GM13977 (cell line): ENCODE measurements at regions not wholly inside any gene's neighbourhood (a gene's known extent, or its start where the extent isn't known, plus 50 kb on each side); places are given as distances from the start of the nearest gene placed in this dataset.

Source experiments
- DNase-seq: peaks from one replicate; pipeline ENCODE4 v3.0.0; 2012; ENCODE audit warnings: low spot score
- CTCF ChIP-seq: IDR thresholded peaks from 2 replicates; pipeline ENCODE4 v1.5.1; 2012; ENCODE audit warnings: mild to moderate bottlenecking, control low read depth; ENCODE audit not compliant: insufficient read depth; ENCODE audit errors: extremely low read depth, missing control alignments
- in situ Hi-C: fragments of 300-500 bp; cut with MboI; formaldehyde crosslinking; loops from one replicate; pipeline ENCODE4 v1.12.0; 2022; ENCODE audit warnings: low sequenced_read_pairs, low pct_unique_long_range_greater_than_20kb, mixed read lengths, inconsistent platforms; ENCODE audit not compliant: unreplicated experiment

GRCh38 chr20:51249781-51250180 lies 226.9 kb upstream of the KCNG1 start:
- no peak for TF ChIP-seq CTCF
- no peak for DNase-seq
- in situ Hi-C loops: no loop called here

GRCh38 chr20:51249215-51249614 lies 226.3 kb upstream of the KCNG1 start:
- TF ChIP-seq CTCF: no peak
- in situ Hi-C loops: no loop called here

GRCh38 chr20:51244466-51244865 lies 221.6 kb upstream of the KCNG1 start:
- TF ChIP-seq CTCF: no peak
- in situ Hi-C loops: no loop called here
- no peak for DNase-seq

More at GRCh38 chr20:51249215-51249614, 226.3 kb upstream of the KCNG1 start:
- no peak for DNase-seq

DNA sequence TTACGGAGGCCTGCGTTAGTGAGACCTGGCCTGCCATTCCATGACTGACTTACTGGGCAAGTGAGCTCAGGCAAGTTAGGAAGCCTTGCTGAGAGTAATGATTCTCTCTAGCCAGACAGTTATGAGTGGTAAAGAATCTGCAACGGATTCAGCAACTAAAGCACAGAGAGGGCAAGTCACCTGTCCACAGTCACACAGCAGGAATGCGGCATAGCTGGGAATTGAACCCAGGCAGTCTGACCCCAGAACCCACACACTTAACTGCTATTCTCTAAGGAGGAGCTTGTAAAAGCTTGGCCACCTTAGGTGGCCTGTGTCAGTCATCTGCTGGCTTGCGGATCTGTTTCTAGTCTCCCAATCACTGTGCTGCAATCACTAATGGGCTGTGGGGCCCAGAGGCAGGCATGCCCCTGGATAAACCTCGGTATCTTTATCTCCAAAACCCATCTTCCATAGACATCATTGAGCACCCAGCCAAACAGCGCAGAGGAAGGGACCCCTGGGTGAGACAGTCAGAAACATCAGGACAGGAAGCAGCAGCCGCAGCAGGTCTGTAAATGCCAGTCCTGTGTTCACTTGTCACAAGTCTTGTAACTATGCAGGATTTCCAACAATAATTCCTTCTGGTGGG lies 215.9 kb upstream of the KCNG1 start:
- no peak for TF ChIP-seq CTCF
- in situ Hi-C loops: no loop called here

GRCh38 chr20:51237791-51238190 lies 214.9 kb upstream of the KCNG1 start:
- in situ Hi-C loops: no loop called here
- DNase-seq: no peak
- TF ChIP-seq CTCF: no peak

More for the DNA sequence above, 215.9 kb upstream of the KCNG1 start:
- no peak for DNase-seq

- TF ChIP-seq CTCF: no peak
- in situ Hi-C loops: no loop called here
- no peak for DNase-seq
Measured at GRCh38 chr20:51237278-51237677, 214.4 kb upstream of the KCNG1 start.

- DNase-seq: no peak
- no peak for TF ChIP-seq CTCF
- in situ Hi-C loops: no loop called here
Measured at GRCh38 chr20:51236421-51236820, 213.5 kb upstream of the KCNG1 start.
